HG02759 (cell line): ENCODE measurements at regions not wholly inside any gene's neighbourhood (a gene's known extent, or its start where the extent isn't known, plus 50 kb on each side); places are given as distances from the start of the nearest gene placed in this dataset.

Experiments used
- ATAC-seq: cut with Tn5 transposase; IDR thresholded peaks from one replicate; pipeline ENCODE4 v1.9.1; 2021; ENCODE audit warnings: mild to moderate bottlenecking, moderate library complexity; ENCODE audit not compliant: unreplicated experiment

- ATAC-seq: no peak
These were observed 445.2 kb upstream of the FZD8 start for GRCh38 chr10:36087006-36088005.

GRCh38 chr10:36075196-36075595 is 433.1 kb upstream of the FZD8 start:
- ATAC-seq: no peak

DNA sequence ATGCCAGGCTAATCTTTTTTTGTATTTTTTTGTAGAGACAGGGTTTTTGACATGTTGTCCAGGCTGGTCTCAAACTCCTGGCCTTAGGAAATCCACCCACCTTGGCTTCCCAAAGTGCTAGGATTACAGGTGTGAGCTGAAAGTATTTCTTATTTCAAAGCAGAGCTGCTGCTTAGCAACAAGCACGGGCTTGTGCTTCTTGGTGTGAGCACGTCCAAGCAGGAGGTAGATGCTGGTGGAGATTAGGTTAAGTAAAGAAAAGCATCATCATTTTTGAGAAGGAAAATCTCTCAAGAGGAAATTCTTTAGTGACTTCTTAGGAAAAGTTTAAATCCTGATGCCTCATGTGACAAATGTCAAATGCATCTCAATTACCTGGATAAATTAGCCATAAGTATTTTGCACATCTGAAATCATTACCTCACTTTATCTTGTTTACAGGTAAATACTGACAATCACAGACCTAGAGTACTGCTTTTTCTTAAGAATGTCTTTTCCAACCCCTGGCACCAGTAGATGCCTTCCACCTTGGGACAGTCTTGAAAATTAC is 431.8 kb upstream of the FZD8 start:
- no peak for ATAC-seq

DNA sequence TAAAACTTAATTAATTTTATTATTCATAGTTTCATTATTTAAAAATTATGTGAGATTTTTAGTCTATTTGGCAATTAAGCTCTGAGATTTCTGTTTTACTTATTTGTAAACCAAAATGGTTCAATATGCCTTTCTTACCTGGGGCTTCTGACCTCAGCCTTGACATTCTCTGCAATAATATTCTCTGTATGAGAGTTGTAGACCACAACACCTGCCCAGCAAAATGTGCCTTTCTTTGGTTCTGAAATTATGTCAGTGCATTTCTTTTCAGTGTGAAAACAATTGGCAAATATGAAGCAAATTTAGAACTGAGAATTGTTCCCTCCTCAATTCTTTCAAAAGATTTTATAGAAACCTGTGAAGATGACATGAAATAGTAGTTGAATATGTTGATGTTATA is 426.4 kb upstream of the FZD8 start:
- no peak for ATAC-seq

- ATAC-seq: no peak
These were observed 425.7 kb upstream of the FZD8 start for GRCh38 chr10:36067748-36068147.

DNA sequence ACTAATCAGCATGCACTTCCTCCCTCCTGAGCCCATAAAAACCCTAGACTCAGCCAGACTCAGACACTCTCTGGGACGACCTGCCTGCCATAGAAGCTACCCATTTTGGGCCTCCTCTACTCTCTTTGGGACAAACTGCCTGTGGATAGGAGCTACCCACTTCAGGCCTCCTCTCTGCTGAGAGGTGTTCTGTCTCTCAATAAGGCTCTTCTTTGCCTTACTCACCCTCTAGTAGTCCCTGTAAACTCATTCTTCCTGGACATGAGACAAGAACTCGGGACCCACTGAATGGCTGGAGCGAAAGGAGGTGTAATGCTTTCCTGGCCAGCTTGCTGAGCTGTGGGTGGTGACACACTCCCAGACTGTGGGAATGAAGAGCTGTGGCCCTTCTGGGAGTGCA is 424.8 kb upstream of the FZD8 start:
- no peak for ATAC-seq

GRCh38 chr10:36066102-36066501 is 424.0 kb upstream of the FZD8 start:
- no peak for ATAC-seq

DNA sequence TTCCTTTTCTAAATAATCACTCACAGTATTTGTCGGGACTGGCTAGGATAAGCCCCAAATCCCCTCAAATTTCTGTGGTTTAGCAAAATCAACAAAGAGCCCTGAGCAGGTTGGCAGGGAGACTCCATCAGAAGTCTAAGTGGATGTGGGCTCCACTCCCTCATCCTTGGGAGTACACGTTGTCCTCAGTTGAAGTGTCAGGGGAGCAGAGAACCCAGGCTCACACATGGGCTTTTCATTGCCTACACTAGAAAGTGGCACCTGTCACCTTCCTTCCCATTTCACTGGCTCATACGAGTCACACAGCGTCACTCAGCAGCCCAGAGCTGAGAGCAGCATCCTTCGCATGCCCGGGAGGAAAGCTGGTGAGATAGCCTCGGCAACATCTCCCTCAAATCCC is 421.3 kb upstream of the FZD8 start:
- ATAC-seq: no peak

- ATAC-seq: no peak
These were observed 415.6 kb upstream of the FZD8 start for GRCh38 chr10:36057731-36058130.

- ATAC-seq: no peak
These were observed 415.1 kb upstream of the FZD8 start for GRCh38 chr10:36057180-36057579.

- no peak for ATAC-seq
These were observed 411.7 kb upstream of the FZD8 start for GRCh38 chr10:36053775-36054174.

DNA sequence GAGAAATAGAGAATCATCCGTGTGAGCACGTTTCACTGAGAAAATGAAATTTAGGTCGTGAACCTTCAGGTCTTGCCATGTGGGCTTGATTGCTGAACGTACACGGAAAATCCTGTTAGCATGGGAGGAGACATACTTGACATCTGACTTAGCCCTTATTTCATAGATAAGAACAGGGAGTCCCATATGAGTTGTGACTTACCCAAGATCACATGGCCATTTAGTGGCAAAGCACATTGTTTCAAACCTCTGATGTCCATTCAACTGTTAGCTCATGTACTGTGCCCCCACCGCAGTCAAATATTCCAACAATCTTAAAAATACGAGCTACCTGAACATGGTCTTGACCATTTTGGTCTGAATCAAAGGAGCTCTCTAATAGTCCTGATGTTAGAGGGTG is 411.2 kb upstream of the FZD8 start:
- no peak for ATAC-seq

DNA sequence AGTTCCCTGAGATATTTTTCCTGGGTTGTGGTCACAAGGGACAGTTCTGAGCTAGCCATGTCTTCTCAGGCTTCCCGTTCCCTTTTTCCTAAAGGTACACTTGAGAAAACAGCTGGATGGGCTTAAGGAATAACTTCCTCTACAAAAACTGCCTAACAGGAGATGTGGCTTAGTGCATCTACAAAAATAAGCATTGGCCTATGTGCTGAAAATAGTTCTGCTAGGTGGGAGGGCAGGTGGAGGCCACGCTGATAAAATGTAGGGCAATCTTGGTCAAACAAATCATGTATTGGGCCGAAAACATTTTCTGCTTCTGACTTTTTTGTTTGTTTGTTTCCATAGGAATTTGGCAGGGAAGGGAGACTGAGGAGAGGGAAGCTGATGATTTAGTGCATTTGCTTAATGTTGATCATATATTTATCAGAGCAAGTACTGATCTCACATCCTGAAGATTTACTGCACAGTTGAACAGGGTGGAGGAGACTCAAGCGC is 409.4 kb upstream of the FZD8 start:
- no peak for ATAC-seq

GRCh38 chr10:36050763-36051499 is 408.8 kb upstream of the FZD8 start:
- ATAC-seq: no peak

DNA sequence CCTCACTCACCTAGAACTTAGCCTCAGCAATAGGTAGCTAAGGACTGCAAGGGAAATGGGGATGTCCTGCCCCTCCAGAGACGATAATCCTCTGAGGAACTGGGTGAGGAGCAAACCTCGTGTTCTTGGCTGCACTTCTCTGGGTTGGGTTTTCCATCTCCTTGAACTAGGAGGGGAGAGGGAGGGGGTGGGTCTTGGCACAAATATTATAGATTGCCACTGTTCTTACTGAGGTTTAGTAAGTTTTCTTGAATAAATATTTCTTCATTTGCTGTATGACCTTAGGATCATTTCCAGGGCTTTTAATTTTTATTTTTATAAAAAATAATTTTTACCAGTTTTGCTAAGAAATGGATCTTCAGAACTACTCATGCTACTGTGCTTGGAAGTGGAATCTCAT is 406.7 kb upstream of the FZD8 start:
- ATAC-seq: no peak

- no peak for ATAC-seq
These were observed 406.1 kb upstream of the FZD8 start for GRCh38 chr10:36048236-36048635.

DNA sequence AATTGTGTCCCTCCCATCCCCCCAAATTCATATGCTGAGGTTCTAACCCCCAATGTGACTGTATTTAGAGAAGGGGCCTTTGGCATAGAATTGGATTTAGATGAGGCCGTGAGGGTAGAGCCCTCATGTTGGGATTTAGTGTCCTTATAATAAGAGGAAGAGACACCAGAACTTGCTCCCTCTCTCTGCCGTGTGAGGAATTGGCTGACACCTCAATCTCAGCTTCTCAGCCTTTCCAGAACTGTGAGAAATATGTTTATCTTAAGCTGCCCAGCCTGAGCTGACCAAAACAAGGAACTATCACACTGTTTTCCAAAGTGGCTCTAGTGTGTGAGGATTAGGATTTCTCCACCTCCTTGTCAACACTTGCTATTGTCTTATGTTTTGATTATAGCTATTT is 400.0 kb upstream of the FZD8 start:
- no peak for ATAC-seq

GRCh38 chr10:36038316-36038955 is 396.3 kb upstream of the FZD8 start:
- ATAC-seq: no peak

DNA sequence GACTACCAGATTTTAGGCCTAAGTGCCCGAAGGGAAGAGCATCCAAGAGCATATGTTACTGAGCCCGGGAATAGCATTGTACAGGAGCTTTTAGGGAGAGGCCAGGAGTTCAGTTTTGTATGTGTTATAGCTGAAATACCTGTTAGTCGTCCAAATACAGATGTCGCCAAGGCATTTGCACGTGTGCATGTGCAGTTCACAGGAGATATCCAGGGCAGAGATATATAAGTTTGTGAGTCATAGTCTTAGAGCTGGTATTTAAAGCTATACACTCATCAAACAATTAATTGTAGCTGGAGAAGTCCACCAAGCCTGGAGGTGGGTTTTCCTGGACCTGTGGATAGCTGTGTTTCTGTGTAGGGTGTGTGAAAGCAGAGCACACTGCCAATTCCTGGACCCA is 394.0 kb upstream of the FZD8 start:
- ATAC-seq: no peak

DNA sequence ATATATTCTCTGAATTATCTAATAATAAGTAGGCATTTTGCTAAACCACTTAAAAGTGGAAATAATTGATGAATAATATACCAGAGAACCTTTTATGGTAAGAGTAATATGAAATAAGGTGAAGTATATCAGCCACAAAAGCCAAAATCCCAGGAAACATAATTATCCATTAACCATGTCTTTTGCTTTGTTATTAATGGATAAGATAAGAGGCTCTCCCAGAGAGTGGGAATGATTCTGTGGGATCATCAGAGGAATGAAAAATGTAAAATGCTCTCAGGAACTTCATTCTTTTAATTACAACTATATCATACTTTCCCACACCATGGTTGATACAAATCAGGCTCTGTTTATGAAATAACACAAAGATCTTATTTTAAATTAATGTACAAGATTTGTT is 391.7 kb upstream of the FZD8 start:
- no peak for ATAC-seq

DNA sequence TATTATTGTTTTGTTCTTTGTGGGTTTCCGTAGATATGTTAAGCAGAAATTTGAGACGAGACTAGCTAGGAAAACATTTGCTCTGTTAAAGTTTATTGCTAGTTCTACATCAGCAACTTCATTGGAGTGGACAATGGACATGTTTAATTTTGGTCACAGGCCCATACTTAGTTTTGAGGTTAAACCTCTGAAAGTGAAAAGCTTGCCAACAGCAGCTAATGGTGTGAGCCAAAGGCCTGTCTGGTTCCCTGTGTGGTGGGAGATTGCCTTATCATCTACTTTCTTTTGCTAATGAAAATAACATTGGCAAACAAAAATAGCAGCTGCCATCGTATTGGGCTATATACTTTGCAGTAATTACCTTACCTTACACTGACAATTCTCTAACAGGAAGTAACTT is 388.4 kb upstream of the FZD8 start:
- no peak for ATAC-seq
